Skeletal muscle cell (primary cell): ENCODE measurements at regions not wholly inside any gene's neighbourhood (a gene's known extent, or its start where the extent isn't known, plus 50 kb on each side); places are given as distances from the start of the nearest gene placed in this dataset.
"Not testable (repeated sequence)": the region's sequence is repeated elsewhere in the genome, so short reads cannot be mapped to it uniquely, and the experiment has no call there.

ENCODE experiments used
- DNase-seq: peaks from one replicate; pipeline ENCODE4 v3.0.0-alpha.2; 2010; ENCODE audit warnings: low read depth
- H3K4me3 ChIP-seq: 2 replicates; pipeline ENCODE4 v1.5.1; 2011; ENCODE audit warnings: low read depth, mild to moderate bottlenecking, control low read depth, low read length, moderate library complexity

DNA sequence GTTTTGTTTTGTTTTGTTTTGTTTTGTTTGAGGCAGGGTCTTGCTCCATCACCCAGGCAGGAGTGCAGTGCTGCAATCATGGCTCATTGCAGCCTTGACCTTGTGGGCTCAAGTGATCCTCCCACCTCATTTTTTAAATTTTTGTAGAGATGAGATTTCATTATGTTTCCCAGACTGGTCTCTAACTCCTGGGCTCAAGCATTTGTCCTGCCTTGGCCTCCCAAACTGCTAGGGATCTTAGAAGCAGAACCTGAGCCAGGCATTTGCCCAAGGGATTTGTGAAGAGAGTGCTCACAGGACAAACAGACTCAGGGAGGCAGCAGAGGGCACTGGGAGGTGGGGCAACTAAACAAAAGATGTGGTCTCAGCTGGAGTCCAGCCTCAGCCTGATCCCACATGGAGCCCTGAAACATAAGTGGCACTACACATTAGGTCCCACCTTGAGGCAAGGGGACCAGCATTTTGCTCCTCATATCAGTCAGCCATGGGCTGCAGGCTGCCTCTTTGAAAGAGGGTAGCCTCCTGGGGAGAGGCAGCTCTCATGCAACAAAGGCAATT, 86.2 kb upstream of the CMKLR1 start:
- H3K4me3 ChIP-seq, result no peak overlapping the region
- DNase-seq, result no peak

DNA sequence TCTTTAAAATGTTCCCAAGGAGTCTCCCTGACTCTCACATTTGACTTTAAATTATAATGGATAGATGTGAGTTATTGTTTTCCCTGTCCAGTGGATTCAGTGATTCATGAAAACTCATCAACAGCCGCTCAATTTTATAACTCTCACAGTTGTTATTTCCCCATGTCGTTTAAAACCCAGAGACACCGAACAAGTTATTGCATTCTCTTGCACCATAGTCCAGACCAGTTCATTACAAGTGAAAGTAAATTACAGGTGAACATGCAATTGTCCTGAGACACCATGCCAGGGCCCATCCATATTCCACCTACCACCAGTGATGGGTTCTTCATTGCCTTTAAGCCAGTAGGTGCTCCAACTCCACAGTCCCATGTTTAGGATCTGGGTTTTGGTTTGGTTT, 85.7 kb upstream of the CMKLR1 start:
- DNase-seq, result no peak
- no peak overlapping the region for H3K4me3 ChIP-seq

DNA sequence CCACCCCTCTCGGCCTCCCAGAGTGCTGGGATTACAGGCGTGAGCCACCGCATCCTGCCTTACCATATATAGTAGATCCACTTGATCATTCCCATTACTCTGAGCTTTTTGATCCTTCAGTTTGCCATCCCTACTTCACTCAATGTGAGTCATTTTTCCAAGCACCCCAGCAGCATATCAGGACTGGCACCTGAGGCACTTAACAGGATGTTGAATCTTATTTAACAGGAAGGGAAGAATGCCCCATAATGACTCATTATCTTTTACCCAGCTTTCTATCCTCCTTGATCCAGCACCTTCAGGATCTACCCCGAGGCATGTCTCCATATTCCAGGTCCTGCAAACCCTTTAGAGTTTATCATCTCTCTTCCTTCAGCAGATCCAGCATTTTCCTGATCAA, 84.9 kb upstream of the CMKLR1 start:
- no peak overlapping the region for H3K4me3 ChIP-seq
- no peak for DNase-seq

DNA sequence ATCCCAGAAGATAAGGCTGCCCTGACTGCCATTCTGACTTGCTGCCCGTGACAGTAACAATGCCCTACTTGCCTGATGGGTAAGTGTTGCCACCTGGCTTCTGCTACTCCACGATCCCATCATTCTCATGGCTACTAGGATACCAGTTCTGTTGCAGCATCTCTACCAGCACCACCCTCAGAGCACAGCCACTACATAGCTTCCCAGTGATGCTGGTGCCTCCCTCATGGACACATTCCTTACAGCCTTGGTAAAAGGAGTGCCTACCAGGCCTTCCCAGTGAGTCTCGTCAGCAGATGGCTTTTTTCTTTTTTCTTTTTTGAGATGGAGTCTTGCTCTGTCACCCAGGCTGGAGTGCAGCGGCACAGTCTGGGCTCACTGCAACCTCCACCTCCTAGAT, 84.4 kb upstream of the CMKLR1 start:
- DNase-seq, result no peak
- H3K4me3 ChIP-seq, result no peak overlapping the region

DNA sequence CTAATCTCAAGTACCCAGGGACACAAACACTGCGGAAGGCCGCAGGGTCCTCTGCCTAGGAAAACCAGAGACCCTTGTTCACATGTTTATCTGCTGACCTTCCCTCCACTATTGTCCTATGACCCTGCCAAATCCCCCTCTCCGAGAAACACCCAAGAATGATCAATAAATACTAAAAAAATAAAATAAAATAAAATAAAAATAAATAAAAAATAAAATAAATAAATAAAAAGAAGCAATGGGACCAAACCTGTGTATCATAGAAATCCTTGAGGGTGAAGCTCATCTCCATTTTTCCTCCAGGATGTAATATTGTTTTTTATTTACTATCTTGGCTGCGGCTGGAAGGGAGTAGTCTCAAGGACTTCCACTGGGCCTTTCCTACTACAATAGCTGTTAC, 82.0 kb upstream of the CMKLR1 start:
- not testable (repeated sequence) for H3K4me3 ChIP-seq, DNase-seq

DNA sequence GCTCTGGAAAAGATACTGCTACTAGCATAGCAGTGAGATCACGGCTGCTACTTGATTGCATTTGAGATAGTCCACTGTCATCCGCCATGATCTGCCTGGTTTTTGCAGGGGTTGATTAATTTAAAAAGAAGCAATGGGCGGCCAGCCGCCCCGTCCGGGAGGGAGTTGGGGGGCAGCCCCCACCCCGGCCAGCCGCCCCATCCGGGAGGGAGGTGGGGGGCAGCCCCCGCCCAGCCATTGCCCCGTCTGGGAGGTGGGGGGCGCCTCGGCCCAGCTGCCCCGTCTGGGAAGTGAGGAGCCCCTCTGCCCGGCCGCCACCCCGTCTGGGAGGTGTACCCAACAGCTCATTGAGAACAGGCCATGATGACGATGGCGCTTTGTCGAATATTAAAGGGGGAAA, 81.3 kb upstream of the CMKLR1 start:
- H3K4me3 ChIP-seq, DNase-seq: not testable (repeated sequence)

DNA sequence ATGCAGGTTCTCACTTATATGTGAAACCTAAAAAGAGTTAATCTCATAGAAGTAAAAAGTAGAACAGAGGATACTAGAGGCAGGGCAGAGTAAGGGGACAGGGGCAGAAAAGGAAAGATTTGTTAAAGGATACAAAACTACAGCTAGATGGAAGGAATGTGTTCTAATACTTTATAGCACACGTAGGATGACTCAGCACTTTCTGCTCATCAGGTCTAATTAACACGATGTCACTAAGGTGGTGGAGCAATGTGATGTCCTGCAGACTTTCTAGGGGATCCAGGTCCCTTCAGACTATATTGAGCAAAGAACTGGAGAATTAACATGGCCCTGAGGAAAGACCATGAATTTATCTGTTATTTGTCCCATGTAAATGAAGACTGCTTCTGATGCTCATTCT, 80.8 kb upstream of the CMKLR1 start:
- H3K4me3 ChIP-seq, result no peak overlapping the region
- DNase-seq, result no peak

DNA sequence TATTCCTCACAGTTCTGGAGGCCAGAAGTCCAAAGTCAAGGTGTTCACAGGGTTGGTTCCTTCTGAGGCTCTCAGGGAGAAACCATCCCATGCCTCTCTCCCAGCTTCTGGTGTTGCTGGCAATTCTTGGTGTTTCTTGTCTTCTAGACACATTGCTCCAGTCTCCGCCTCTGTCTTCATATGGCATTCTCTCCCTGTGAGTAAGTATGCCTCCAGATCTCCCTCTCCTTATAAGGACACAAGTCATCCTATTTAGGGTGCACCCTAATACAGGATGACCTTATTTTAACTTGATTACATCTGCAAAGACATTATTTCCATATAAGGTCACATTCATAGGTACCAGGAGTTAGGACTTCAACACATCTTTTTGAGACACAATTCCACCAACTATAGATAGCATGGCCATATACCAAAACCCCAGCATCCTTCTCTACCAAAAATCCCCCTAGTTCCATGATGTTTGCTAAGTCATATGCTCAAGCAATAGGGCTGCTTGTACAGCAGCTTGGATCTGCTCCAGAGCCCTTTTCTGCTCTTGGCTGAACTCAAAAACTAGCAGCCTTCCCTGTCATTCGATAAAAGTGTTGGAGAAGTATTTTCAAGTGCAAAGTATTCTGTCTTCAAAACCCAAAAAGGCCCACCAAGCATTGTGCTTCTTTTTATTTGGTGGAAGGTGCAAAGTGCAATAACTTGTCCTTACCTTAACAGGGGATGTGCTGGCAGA, 79.2 kb upstream of the CMKLR1 start:
- no peak overlapping the region for H3K4me3 ChIP-seq
- DNase-seq, result no peak

DNA sequence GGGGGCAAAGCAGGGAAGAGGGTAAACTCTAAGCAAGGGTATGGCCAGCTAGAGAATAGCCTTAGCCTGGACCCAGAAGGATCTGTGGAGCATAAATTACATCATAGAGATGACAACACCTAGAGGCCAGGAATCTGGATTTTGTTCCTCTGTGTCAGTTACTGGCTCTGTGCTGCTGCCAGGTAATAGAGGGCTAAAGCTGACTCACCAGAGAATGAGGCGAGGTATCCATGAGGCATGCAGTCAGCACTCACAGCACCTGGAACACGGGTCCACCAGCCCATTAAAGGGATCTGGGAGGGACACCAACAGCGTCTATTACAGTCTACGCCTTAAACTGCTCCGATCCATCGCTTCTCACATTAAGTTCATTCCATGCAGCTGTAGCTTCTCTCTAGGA, 74.9 kb upstream of the CMKLR1 start:
- H3K4me3 ChIP-seq, result no peak overlapping the region
- no peak for DNase-seq

DNA sequence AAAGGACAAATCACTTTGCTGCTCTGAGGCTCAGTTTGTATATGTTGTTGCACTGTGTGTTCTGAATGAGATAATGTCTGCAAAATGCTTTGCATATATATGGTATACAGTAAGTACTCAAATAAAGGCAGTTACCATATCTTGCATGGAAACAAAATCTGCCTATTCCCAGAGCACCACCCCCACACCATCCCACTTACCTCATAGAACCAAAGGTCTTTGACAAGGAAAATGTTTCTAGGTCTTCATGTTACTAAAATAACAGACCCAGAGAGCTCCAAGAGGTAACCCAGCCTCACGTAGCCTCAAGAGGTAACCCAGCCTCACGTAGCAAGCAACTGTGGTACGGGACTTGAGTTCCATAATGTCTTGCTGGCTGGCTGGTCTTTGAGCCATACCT, 71.6 kb upstream of the CMKLR1 start:
- no peak overlapping the region for H3K4me3 ChIP-seq
- DNase-seq, result no peak

DNA sequence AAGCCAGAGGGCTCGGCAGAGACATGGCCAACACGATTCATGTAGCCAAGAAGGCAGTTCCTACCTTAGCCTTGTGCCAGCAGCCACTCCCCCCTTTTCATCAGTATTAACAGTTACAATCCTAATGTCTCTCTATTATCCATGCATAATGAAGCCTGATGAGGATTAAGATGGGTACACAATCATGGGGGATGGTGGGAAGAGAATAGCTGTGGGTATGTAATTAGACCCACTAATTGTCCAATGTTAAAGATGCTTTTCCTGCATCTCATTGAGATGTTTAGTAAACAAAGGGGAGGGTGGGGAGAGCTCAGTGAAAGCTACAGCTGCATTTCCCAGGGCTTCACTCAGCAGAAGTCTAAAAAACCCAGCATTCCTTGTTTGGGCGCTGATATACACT, 70.4 kb upstream of the CMKLR1 start:
- DNase-seq, result no peak
- H3K4me3 ChIP-seq, result no peak overlapping the region

DNA sequence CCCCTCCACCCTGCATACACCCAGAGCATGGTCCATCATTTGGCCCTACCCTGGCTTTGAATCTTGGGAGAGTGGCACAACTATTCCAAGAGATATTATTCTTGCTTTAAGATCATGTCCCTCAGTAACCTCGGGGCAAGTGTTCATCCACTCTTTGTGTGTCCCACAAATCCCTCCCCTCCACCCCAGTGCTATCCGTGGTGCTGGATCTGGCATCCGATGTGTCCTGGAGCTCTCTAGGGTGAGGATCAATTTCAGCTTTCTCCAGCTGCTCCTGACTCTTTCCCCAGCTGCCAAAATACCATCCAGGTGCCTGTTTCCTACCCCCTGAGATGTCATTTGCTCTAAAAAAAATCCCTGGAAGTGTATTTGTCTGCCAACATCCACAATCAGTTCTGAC, 64.8 kb upstream of the CMKLR1 start:
- no peak overlapping the region for H3K4me3 ChIP-seq
- no peak for DNase-seq

DNA sequence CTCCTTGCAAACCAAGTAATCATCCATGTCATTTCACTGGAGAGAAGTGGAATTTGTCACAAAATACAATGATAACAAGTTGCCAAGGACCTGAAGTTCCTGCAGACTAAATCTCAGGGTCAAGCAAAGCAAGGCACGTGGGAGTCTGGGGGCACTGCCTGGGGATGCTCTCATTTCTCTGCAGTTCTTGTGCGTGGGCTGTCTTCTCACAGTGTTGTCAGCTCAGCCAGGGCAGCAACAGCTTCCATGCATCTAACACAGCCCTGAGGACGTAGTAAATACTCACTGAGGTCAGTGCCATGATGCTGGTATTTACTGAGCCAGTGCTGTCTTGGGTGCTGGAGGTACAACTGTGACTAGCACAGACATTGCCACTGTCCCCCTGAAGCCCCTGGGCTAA, 62.9 kb upstream of the CMKLR1 start:
- no peak overlapping the region for H3K4me3 ChIP-seq
- no peak for DNase-seq

DNA sequence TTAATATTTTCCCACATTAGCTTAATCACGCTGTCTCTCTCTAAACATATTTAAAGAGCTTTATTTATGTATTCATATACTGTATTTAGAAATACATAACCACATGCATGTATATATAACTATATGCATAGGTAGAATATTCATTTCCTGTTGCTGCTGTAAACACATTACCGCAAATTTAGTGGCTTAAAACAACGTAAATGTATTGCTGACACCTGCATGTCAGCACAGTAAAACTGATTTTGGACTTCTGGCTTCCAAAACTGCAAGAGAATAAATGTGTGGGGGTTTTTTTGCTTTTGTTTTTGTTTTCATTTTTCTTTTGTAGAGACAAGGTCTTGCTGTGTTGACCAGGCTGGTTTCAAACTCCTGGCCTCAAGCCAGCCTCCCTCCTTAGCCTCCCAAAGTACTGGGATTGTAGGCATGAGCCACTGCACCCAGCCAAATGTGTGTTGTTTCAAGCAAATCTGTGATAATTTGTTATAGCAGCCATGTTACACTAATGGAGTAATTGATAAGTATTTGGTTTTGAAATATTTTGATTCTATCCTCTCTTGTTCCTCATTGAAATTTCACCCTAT, 61.9 kb upstream of the CMKLR1 start:
- no peak overlapping the region for H3K4me3 ChIP-seq
- DNase-seq, result no peak

DNA sequence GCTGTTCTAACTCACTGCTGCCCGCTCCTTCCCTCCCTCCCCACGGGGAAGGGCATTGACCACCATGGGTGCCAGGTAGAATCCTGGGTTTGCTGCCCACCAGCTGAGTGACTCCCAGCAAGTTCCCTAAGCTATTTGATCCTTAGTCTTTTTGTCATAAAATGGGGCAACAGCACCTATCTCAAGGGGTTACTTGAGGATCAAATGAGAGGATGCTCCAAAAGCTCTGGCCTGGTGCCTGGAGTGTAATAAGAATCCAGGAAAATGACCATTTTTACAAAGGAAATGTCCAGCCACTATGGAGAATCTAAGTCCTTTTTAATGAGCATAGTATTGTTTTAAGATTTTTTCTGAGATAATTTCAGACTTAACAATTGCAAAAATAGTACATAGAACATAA, 61.4 kb upstream of the CMKLR1 start:
- DNase-seq, result no peak
- H3K4me3 ChIP-seq, result no peak overlapping the region

DNA sequence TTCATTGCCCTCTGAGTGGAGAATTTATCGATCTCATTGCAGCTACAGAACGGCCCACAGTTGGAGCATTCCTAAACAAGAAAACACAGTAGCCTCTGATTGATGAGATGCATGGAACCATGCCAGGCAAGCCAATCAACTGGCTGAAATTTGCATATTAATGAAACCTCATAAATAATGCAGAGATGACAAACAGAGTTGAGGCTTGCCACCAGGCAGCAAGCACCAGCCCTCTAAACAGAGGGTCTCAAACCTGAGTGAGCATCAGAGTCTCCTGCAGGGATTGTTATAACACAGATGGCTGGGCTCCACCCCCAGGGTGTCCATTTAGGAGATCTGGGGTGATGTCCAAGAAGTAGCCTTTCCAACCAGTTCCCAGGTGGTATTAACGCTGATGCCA, 60.9 kb upstream of the CMKLR1 start:
- DNase-seq, result no peak
- no peak overlapping the region for H3K4me3 ChIP-seq

DNA sequence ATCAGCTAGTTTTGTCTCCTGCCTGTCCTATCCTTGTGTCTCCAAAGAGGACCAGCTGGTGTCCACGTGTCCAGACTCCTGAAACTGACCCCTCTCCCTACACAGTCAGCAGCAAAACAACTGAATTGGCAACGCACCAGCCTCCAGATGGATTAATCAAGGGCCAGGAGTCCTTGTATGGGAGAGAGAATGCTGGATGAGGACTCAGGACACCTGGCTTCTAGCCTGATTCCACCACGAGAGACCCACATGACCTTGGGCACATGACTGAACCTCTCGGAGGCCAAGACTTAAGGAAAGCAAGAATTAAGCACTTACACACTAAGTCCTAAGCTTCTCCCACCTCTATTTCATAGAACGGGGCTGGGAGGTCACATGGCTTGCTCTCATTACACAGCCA, 60.4 kb upstream of the CMKLR1 start:
- H3K4me3 ChIP-seq, result no peak overlapping the region
- DNase-seq, result no peak

DNA sequence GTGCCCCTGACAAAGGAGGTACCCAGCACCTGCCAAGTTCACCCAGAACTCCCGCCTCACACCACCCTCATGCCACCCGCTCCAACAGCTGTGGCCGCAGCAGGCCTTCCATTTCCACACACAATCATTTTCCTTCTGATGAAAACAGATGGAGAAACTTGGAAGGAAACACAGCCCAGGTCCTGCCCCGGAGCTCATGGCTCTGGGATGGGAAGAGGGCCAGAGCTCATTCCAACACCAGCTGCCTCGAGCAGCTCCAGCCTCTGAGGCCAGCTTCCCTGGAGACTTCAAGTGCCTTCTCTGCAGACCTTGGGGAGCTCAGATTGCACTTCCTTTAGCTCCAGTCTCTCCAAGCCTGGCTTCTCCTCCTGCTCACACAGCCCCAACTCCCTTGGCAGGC, 55.1 kb upstream of the CMKLR1 start:
- peak; percentile 15 for DNase-seq
- no peak overlapping the region for H3K4me3 ChIP-seq

DNA sequence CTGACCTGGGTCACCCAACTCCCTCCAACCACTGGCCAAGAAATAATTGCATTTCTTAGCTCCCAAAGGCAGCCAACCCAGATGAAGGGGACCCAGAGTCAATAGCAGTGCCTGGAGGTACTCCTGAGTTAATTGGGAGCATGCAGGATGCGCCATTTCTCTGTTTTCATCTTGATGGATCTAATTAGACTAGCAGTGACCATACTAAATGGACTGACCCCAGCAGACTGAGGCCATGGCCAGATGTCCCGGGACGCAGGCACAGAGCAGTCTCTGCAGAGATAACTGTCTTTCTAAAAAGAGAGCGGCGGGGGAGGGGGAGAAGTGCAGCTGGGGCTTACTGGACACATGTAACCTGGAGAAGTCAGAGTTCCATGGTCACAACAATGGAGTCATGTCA, 53.2 kb upstream of the CMKLR1 start:
- DNase-seq, result no peak
- H3K4me3 ChIP-seq, result no peak overlapping the region

DNA sequence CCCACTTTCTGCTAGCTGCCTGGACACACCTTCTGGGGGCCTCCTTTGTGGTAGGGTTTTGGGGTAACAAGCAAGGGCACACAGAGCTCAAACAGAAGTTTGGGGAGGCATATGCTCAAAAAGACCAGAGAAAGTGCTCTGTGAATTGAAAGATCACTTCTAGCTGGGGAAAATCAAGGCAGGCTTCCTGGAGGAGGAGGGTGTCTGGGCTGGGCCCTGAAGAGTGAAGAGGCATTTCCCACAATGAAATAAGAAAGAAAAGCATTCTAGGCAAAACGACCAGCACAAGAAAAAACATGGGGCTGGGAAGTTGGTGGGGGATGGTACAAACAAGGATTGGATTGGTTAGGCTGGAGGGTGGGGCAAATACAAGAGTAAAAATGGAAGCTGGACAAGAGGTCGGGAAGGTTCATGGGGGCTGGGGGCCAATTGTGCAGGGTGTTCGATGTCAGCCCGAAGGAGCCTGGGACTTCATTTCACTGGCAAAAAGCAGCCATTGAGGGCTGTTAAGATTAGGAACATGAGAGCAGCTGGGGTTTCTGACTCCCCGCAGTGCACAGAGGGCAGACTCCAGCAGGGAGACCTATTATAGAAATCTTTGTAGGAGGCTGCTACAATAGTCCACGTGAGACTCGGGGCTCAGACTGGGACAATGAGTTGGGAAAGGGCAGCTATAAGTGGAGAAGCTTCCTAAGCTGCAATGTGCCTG, 51.5 kb upstream of the CMKLR1 start:
- no peak overlapping the region for H3K4me3 ChIP-seq
- no peak for DNase-seq

DNA sequence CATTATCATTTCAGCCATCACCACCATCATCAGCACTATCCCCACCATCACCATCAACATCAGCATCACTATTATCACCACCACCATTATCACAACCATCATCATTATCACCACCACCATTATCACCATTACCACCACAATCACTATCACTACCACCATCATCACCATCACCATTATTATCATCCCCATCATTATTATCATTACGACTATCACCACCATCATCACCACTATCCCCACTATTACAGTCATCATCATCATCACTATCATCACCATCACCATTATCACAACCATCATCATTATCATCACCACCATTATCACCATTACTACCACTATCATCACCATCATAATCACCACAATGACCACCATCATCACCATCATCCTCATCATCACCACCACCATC, 50.4 kb upstream of the CMKLR1 start:
- H3K4me3 ChIP-seq, result no peak overlapping the region
- DNase-seq, result no peak
